PC-9 (cell line): ENCODE measurements at regions not wholly inside any gene's neighbourhood (a gene's known extent, or its start where the extent isn't known, plus 50 kb on each side); places are given as distances from the start of the nearest gene placed in this dataset.
A peak's percentile ranks its signal among the peaks of the same experiment; 100 is the strongest.

ENCODE experiments used
- BruUV-seq: library from RNA; stranded (reverse); fragments of 400-500 nt; replicated peaks from 2 replicates; lab custom pipeline; 2021; lab: Mats Ljungman, UMichigan
- CTCF ChIA-PET: fragments of 300-600 bp; sonication (Branson Sonifier 250); formaldehyde crosslinking; loops from one replicate; lab custom pipeline; 2022; ENCODE audit warnings: antibody characterized with exemption; lab: Charles Lee
- POLR2A ChIA-PET: fragments of 300-600 bp; sonication (Branson Sonifier 250); formaldehyde crosslinking; loops from one replicate; lab custom pipeline; 2022; ENCODE audit warnings: antibody characterized with exemption; ENCODE audit not compliant: unreplicated experiment; lab: Charles Lee
- DNase-seq, 2 experiments: peaks; one replicate each; pipeline versions ENCODE4 v3.0.0 to v3.0.0-alpha.2; 2015 to 2022; ENCODE audit warnings: mixed read lengths in 1 of 2
- H2AFZ ChIP-seq: fragments of 200-600 bp; sonication (generic); 2 replicates; pipeline ENCODE4 v1.8.1; 2017; ENCODE audit warnings: antibody characterized with exemption
- H3F3A ChIP-seq: fragments of 200-600 bp; sonication (generic); 2 replicates; pipeline ENCODE4 v1.8.1; 2017; ENCODE audit warnings: antibody characterized with exemption, mild to moderate bottlenecking, low read depth; ENCODE audit not compliant: insufficient read depth
- H3K27ac ChIP-seq: fragments of 200-600 bp; sonication (generic); 2 replicates; pipeline ENCODE4 v1.6.1; 2016; ENCODE audit warnings: mixed run types
- H3K27me3 ChIP-seq: fragments of 200-600 bp; sonication (generic); 2 replicates; pipeline ENCODE4 v1.6.1; 2016; ENCODE audit warnings: low read depth, mixed run types; ENCODE audit not compliant: insufficient read depth
- H3K36me3 ChIP-seq: fragments of 200-600 bp; sonication (generic); 2 replicates; pipeline ENCODE4 v1.6.1; 2016; ENCODE audit warnings: low read depth, mixed run types
- H3K4me1 ChIP-seq: fragments of 200-600 bp; sonication (generic); replicated peaks from 2 replicates; pipeline ENCODE4 v1.6.1; 2016; ENCODE audit warnings: mixed run types; ENCODE audit not compliant: insufficient read depth
- H3K4me2 ChIP-seq: fragments of 200-600 bp; sonication (generic); 2 replicates; pipeline ENCODE4 v1.6.1; 2017; ENCODE audit warnings: mixed run types
- H3K4me3 ChIP-seq: fragments of 200-600 bp; sonication (generic); 2 replicates; pipeline ENCODE4 v1.6.1; 2016; ENCODE audit warnings: mixed run types
- H3K79me2 ChIP-seq: fragments of 200-600 bp; sonication (generic); 2 replicates; pipeline ENCODE4 v1.6.1; 2017; ENCODE audit warnings: low read depth, mixed run types
- H3K9me2 ChIP-seq: fragments of 200-600 bp; sonication (generic); 2 replicates; pipeline ENCODE4 v1.8.1; 2017; ENCODE audit warnings: mild to moderate bottlenecking; ENCODE audit not compliant: insufficient read depth
- H3K9me3 ChIP-seq: fragments of 200-600 bp; sonication (generic); 2 replicates; pipeline ENCODE4 v1.8.1; 2016; ENCODE audit warnings: low read depth; ENCODE audit not compliant: insufficient read depth
- H4K20me1 ChIP-seq: fragments of 200-600 bp; sonication (generic); 2 replicates; pipeline ENCODE4 v1.8.1; 2017; ENCODE audit not compliant: insufficient read depth
- EZH2 ChIP-seq: fragments of 200-600 bp; sonication (generic); IDR thresholded peaks from 2 replicates; pipeline ENCODE4 v1.8.0; 2017; ENCODE audit warnings: antibody characterized with exemption, low read depth
- intact Hi-C: fragments of 100-400 bp; cut with micrococcal nuclease; formaldehyde crosslinking; loops from one replicate; pipeline ENCODE4 v1.10.0; 2022; ENCODE audit not compliant: unreplicated experiment
- TF ChIP-seq, protein P1 (sequence below): fragments of 200-600 bp; sonication (generic); conservative IDR thresholded peaks from 2 replicates; pipeline ENCODE4 v1.6.1; 2017; ENCODE audit warnings: mixed run types, antibody characterized with exemption, mild to moderate bottlenecking, moderate library complexity

DNA sequence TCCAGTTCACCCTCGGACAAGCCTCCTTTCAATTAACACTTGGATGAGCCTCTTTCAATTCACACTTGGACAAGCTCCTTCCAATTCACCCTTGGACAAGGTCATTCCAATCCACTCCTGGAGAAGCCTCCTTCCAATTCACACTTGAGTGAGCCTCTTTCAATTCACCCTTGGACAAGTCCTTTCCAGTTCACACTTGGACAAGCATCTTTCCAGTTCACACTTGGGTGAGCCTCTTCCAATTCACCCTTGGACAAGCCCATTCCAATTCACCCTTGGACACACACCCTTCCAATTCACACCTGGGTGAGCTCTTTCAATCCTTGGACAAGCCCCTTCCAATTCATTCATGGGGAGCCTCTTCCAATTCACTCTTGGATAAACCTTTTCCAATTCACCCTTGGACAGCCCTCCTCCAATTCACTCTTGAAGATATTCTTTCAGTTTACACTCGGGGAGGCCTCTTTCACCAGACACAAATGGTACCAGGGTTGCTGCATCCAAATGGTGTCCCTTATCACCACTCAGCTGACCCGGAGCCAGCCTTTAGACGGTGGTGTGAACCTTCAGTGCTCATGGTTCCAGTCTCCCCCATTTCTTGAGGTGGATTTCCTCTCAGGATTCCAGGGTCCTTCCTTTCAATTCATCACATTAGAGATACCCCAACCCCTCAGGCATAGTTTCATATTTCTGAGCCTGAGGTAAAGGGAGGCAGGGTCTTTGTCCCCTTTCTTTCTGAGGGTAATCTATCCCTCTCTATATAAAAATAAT lies 183.6 kb downstream of the SH3BP4 start:
- CTCF ChIA-PET = interaction anchor here (0.6 to 1.7 kb wide), 5 partner anchors 35 to 458 kb away, joined by 3 to 7 read pairs (median 5); no protein-coding TSS in a partner anchor
- POLR2A ChIA-PET = no interaction called here
- TF ChIP-seq, protein P1, sequence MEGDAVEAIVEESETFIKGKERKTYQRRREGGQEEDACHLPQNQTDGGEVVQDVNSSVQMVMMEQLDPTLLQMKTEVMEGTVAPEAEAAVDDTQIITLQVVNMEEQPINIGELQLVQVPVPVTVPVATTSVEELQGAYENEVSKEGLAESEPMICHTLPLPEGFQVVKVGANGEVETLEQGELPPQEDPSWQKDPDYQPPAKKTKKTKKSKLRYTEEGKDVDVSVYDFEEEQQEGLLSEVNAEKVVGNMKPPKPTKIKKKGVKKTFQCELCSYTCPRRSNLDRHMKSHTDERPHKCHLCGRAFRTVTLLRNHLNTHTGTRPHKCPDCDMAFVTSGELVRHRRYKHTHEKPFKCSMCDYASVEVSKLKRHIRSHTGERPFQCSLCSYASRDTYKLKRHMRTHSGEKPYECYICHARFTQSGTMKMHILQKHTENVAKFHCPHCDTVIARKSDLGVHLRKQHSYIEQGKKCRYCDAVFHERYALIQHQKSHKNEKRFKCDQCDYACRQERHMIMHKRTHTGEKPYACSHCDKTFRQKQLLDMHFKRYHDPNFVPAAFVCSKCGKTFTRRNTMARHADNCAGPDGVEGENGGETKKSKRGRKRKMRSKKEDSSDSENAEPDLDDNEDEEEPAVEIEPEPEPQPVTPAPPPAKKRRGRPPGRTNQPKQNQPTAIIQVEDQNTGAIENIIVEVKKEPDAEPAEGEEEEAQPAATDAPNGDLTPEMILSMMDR = no peak
- no peak for TF ChIP-seq EZH2

DNA sequence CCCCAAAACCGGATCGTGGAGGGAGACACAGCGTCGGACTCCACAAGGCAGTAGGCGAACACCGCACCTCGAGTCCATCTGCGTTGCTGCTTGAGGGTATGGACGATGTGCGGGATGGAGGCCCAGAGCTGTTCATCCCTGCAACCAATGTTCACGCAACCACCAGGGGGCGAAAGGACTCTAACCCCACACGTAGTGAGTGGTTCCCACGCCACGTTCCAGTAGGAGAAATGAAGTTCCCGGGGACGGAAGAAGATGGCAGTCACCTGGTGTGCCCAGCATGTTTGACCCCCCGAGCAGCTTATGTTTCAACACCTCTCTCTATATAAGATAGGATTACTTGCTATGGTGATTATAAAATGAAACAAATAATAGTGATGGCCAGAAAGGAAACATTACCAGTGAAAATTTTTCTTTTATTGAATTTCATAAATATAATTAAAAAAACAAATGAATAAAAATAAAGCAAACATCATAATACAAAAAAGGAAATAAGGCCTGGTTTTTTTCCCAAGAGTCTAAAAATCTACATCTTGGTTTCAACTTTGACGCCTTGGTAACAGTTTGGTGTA lies 184.3 kb downstream of the SH3BP4 start:
- no TSS peak for BruUV-seq
- peak; percentile 78 to 86 for DNase-seq
- H4K20me1 ChIP-seq = no peaks in the 10 kb centered on the region
- POLR2A ChIA-PET = no interaction called here
- no peaks in the 10 kb centered on the region for H3F3A ChIP-seq
- TF ChIP-seq EZH2 = no peak
- TF ChIP-seq, protein P1 = peak; percentile 94
- H3K9me2 ChIP-seq = no peaks in the 10 kb centered on the region
- H3K27me3 ChIP-seq = no peaks in the 10 kb centered on the region
- H3K4me1 ChIP-seq = no peaks in the 10 kb centered on the region
- no peaks in the 10 kb centered on the region for H3K9me3 ChIP-seq
- intact Hi-C loops = loop anchor here (1.0 to 10.0 kb wide), 7 partner anchors 129 to 610 kb away; no protein-coding TSS in a partner anchor
- no peaks in the 10 kb centered on the region for H3K79me2 ChIP-seq
- H3K27ac ChIP-seq = no peak overlapping the region
- H3K4me3 ChIP-seq = no peak overlapping the region
- H2AFZ ChIP-seq = no peak overlapping the region
- peak overlapping the region; percentile 49; the same call in 1 of the 2 replicates for H3K4me2 ChIP-seq
- no peaks in the 10 kb centered on the region for H3K36me3 ChIP-seq
- CTCF ChIA-PET = interaction anchor here (0.6 to 1.7 kb wide), 4 partner anchors 34 to 458 kb away, joined by 3 to 7 read pairs (median 5); no protein-coding TSS in a partner anchor

More for the DNA sequence above, 183.6 kb downstream of the SH3BP4 start:
- no peak for DNase-seq
- no TSS peak for BruUV-seq
- H3K4me1 ChIP-seq = no peaks in the 10 kb centered on the region
- no peaks in the 10 kb centered on the region for H4K20me1 ChIP-seq
- no peak overlapping the region for H3K4me3 ChIP-seq
- H3K4me2 ChIP-seq = no peak overlapping the region
- H2AFZ ChIP-seq = no peak overlapping the region
- no peaks in the 10 kb centered on the region for H3K79me2 ChIP-seq
- H3F3A ChIP-seq = no peaks in the 10 kb centered on the region
- intact Hi-C loops = loop anchor here (5.0 to 10.0 kb wide), 2 partner anchors 129 to 222 kb away; no protein-coding TSS in a partner anchor
- no peaks in the 10 kb centered on the region for H3K9me3 ChIP-seq
- H3K36me3 ChIP-seq = no peaks in the 10 kb centered on the region
- H3K27ac ChIP-seq = no peak overlapping the region
- no peaks in the 10 kb centered on the region for H3K9me2 ChIP-seq
- H3K27me3 ChIP-seq = no peaks in the 10 kb centered on the region

DNA sequence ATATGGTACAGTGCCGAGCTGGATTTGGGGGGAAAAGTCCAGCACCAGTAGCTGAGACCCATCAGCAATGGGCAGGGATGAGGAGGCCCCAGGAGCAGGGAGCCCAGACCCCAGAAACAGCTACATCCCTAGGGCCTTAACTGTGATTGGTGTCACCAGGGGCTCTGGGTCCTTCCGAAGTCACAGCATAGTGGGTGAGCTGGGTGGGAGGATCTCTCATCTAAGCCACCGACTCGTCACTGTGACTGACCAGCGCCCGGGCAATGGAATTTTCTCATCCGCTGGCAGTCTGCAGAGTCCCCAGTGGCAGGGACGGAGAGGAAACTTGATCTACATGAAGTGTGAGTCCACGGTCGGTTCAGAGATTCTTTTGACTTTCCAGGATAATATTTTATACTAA lies 186.5 kb downstream of the SH3BP4 start:
- Histone ChIP-seq H3F3A (no peaks in the 10 kb centered on the region), H3K27ac (no peak overlapping the region), H3K4me2 (no peak overlapping the region), H2AFZ (no peak overlapping the region), H3K36me3 (no peaks in the 10 kb centered on the region), H3K27me3 (no peaks in the 10 kb centered on the region), H3K79me2 (no peaks in the 10 kb centered on the region), H3K4me3 (no peak overlapping the region), H3K9me3 (no peaks in the 10 kb centered on the region), H3K9me2 (no peaks in the 10 kb centered on the region), H4K20me1 (no peaks in the 10 kb centered on the region), H3K4me1 (no peaks in the 10 kb centered on the region)
- POLR2A ChIA-PET = no interaction called here
- TF ChIP-seq EZH2 = no peak
- TF ChIP-seq, protein P1 = no peak
- DNase-seq = no peak
- CTCF ChIA-PET = no interaction called here
- BruUV-seq = no TSS peak
- intact Hi-C loops = loop anchor here (5.0 to 10.0 kb wide), 2 partner anchors 126 to 219 kb away; no protein-coding TSS in a partner anchor
